Stimulated activated naive B cell treated with anti-CD40 and anti-IgM and Interleukin-4, amounts not matched to agents 10 μg/mL and 1 μg/mL and 100 μg/mL, for 72 hours (primary cell): ENCODE measurements at regions not wholly inside any gene's neighbourhood (a gene's known extent, or its start where the extent isn't known, plus 50 kb on each side); places are given as distances from the start of the nearest gene placed in this dataset.
"Not testable (repeated sequence)": the region's sequence is repeated elsewhere in the genome, so short reads cannot be mapped to it uniquely, and the experiment has no call there.

ENCODE experiments used
- ATAC-seq, 2 donors: fragments of 150-1000 bp; cut with Tn5 transposase; replicated peaks; 2 replicates each; pipeline ENCODE4 v1.10.0; 2021; ENCODE audit warnings: moderate library complexity in 1 of 2
- DNase-seq: peaks from one replicate; pipeline ENCODE4 v3.0.0; 2021
- H3K27ac Mint-ChIP-seq: one replicate; pipeline ENCODE4 v1.8.0; 2022; ENCODE audit warnings: mild to moderate bottlenecking, mixed read lengths
- H3K27me3 Mint-ChIP-seq, 2 donors: one replicate each; pipeline ENCODE4 v1.8.0; 2022; ENCODE audit warnings: mixed read lengths in 2 of 2
- H3K36me3 Mint-ChIP-seq, 2 donors: one replicate each; pipeline ENCODE4 v1.8.0; 2022; ENCODE audit warnings: mixed read lengths in 2 of 2, mild to moderate bottlenecking in 1 of 2
- H3K4me1 Mint-ChIP-seq, 2 donors: one replicate each; pipeline ENCODE4 v1.8.0; 2022; ENCODE audit warnings: mixed read lengths in 2 of 2, mild to moderate bottlenecking in 1 of 2
- H3K4me3 Mint-ChIP-seq, 2 donors: one replicate each; pipeline ENCODE4 v1.8.0; 2022; ENCODE audit warnings: mild to moderate bottlenecking in 2 of 2, mixed read lengths in 2 of 2, moderate library complexity in 1 of 2
- H3K9me3 Mint-ChIP-seq, 2 donors: one replicate each; pipeline ENCODE4 v1.8.0; 2022; ENCODE audit warnings: mixed read lengths in 2 of 2, mild to moderate bottlenecking in 1 of 2

DNA sequence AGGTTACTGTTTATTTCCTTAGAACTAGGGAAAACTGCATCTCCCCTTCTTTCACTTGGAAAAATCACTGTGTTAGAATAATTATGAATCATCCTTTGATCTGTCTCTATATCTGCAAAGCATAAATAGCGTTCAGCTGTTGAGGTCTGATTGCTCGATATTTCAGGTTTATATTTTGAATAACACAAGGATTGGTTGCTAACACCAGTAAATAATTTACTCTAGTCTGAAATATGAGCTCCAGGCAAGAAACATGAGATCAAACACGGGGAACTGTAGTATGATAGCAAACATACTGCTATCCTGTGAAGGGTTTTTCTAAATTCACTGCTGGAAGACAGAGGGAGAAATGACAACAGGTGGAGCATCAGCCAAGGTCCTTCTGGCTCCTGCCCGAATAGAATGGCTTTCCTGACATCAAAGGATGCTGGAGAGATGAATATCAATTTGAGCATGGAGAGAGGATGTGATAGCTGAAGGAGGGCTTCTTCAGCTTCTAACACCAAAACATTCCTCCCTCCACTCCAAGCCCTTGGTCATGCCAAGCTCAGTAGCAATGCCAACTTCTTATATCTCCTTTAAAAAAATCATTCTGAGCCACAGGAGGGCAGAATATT lies 450.3 kb downstream of the SHISA9 start:
- Mint-ChIP-seq H3K27ac (no peak overlapping the region), H3K4me3 (no peak overlapping the region), H3K36me3 (no peaks in the 10 kb centered on the region), H3K4me1 (no peaks in the 10 kb centered on the region), H3K9me3 (peaks cover 0 to under 1% of the 10 kb centered on the region in 2 donors), H3K27me3 (peaks cover under 1 to 5% of the 10 kb centered on the region in 2 donors)
- ATAC-seq (no peak), DNase-seq (no peak)

DNA sequence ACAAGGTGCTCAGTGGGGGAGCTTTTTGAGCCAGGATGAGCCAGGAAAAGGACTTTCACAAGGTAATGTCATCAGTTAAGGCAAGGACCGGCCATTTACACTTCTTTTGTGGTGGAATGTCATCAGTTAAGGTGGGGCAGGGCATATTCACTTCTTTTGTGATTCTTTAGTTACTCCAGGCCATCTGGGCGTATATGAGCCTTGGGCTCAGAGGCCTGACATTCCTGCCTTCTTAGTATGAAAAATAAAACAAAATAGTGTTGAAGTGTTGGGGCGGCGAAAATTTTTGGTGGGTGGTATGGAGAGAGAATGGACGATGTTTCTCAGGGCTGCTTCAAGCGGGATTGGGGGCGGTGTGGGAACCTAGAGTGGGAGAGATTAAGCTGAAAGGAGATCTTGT lies 451.4 kb downstream of the SHISA9 start:
- not testable (repeated sequence) for H3K36me3 Mint-ChIP-seq, H3K27me3 Mint-ChIP-seq, DNase-seq, H3K27ac Mint-ChIP-seq, H3K9me3 Mint-ChIP-seq, ATAC-seq, H3K4me1 Mint-ChIP-seq, H3K4me3 Mint-ChIP-seq

DNA sequence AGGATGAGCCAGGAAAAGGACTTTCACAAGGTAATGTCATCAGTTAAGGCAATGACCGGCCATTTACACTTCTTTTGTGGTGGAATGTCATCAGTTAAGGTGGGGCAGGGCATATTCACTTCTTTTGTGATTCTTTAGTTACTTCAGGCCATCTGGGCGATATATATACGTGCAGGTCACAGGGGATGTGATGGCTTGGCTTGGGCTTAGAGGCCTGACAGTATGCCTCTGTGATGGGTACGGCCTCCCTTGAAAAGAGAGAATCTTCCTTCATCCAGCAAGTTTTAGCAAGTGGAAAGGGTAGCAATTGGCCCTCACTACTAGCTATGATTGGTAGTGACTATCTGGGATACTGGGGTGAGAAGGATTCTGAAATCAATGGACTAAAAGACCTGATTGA lies 456.4 kb downstream of the SHISA9 start:
- not testable (repeated sequence) for H3K4me3 Mint-ChIP-seq, H3K36me3 Mint-ChIP-seq, H3K4me1 Mint-ChIP-seq, DNase-seq, H3K27me3 Mint-ChIP-seq, ATAC-seq, H3K27ac Mint-ChIP-seq
- H3K9me3 Mint-ChIP-seq = peaks cover 12 to 13% of the 10 kb centered on the region in 2 donors

DNA sequence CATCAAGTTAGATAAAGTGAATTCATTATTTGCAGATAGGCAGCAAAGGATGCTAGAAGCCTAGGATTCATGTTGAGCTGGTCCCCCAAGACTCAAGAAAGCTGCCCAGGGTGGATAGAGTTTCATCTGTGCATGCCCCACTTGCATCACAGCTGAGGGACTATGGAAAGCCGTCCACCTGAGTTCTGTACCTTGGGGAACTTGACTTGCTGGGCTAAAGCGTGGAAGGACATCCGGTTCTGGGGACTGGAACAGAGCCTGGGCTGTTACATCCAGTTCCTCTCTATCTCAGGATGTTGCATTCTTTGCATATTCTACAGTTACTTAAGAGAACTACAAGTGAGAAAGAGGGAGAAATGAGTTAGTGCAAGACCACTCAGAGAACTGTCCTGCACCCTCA lies 458.4 kb downstream of the SHISA9 start:
- ATAC-seq = no peak

DNA sequence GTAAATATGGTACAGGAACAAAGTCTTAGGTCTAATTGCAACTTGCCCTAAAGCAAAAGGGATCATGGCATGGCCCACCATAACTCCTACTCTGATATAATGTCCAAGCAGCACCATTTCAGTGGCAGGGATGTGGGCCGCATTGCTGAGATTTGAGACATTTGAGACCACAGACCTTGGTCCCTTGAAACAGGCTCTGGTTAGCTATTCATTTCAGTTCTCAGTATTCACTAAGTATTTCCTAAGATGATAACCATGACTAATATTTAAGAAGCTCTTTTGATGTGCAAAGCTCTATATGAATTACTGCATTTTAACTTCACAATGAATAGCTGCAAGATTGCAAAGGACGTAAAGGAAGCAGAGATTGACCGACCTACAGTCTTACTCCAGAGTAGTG lies 471.0 kb downstream of the SHISA9 start:
- no peak overlapping the region for H3K27ac Mint-ChIP-seq
- peaks cover 3 to 7% of the 10 kb centered on the region in 2 donors for H3K9me3 Mint-ChIP-seq
- H3K36me3 Mint-ChIP-seq = no peaks in the 10 kb centered on the region
- no peak overlapping the region for H3K4me3 Mint-ChIP-seq
- H3K4me1 Mint-ChIP-seq = peaks cover 2 to 17% of the 10 kb centered on the region in 2 donors
- DNase-seq (no peak), ATAC-seq (no peak)
- no peaks in the 10 kb centered on the region for H3K27me3 Mint-ChIP-seq

More for the DNA sequence above, 458.4 kb downstream of the SHISA9 start:
- H3K27ac Mint-ChIP-seq = no peak overlapping the region
- no peaks in the 10 kb centered on the region for H3K4me1 Mint-ChIP-seq
- no peaks in the 10 kb centered on the region for H3K36me3 Mint-ChIP-seq
- no peak for DNase-seq
- H3K4me3 Mint-ChIP-seq = no peak overlapping the region
- H3K27me3 Mint-ChIP-seq = peaks cover 0 to 10% of the 10 kb centered on the region in 2 donors
- H3K9me3 Mint-ChIP-seq = peaks cover 12 to 13% of the 10 kb centered on the region in 2 donors

DNA sequence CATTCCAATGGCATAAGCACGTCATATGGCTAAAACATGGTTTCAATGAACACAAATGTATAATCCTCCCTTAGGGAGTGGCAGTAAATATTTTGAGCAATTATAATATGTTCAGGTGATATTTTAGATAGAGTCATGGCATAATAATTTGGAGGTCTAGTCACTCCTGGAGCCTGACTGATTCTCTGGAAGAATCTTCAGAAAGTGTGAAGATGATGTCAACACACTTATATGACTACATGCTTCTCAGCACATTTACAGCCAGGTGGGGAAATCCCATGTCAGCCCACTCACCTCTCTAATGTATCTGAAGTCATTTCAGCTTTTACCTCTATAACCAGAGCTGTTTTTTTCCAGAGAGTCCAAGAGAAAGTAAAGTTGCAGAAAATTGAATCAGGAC lies 474.8 kb downstream of the SHISA9 start:
- H3K36me3 Mint-ChIP-seq = no peaks in the 10 kb centered on the region

DNA sequence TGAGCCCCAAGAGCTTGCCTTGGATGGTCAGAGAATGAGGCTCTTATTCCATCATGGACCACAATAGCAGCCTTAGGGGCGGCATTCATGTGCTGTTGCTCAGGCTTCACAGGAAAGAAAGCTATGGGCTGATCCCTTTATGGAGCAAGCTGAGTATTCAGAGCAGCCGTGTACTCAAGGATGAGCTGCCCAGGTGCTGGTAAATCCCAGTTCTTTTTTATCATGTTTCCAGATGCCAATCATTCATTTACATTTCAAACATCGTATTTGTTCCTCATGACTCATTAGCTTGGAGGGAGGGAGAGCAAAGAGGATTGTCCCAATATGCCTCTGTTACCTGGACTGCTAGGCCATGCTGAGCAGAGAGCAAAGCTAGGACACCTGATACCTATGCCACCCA lies 475.7 kb downstream of the SHISA9 start:
- Mint-ChIP-seq H3K4me1 (peaks cover 2 to 11% of the 10 kb centered on the region in 2 donors), H3K4me3 (no peak overlapping the region), H3K36me3 (no peaks in the 10 kb centered on the region), H3K9me3 (peaks cover 8 to 9% of the 10 kb centered on the region in 2 donors), H3K27ac (peak overlapping the region; percentile 42), H3K27me3 (peaks cover 6 to 21% of the 10 kb centered on the region in 2 donors)
- ATAC-seq (no peak), DNase-seq (no peak)

More for the DNA sequence above, 474.8 kb downstream of the SHISA9 start:
- H3K9me3 Mint-ChIP-seq = peaks cover 8% of the 10 kb centered on the region in 2 donors
- DNase-seq = peak; percentile 19
- no peak overlapping the region for H3K27ac Mint-ChIP-seq
- peaks cover 2 to 17% of the 10 kb centered on the region in 2 donors for H3K4me1 Mint-ChIP-seq
- H3K4me3 Mint-ChIP-seq = no peak overlapping the region
- peak; percentile 87 to 95 for ATAC-seq
- H3K27me3 Mint-ChIP-seq = peaks cover 6 to 21% of the 10 kb centered on the region in 2 donors

DNA sequence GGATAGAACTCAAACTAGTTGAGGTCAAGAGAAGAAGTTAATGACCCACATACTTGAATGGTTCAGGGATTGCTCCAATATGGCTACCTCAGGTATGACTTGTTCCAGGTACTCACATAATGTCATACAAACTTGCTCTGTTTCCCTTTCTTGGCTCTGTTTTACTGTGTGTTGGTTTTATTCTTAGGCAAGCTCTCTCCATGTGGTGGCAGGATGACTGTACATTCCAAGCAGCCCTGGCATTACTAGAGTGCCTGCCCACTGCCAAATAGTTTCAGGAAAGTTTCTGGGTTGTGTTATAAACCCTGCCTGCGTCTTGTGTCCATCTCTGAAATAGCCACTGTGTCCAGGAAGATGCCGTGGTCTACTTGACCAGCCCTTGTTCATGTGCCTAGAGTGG lies 476.8 kb downstream of the SHISA9 start:
- DNase-seq (no peak), ATAC-seq (peak in 1 of 2 donors; percentile 39)
- H3K9me3 Mint-ChIP-seq = peaks cover 9% of the 10 kb centered on the region in 2 donors
- peaks cover 6 to 21% of the 10 kb centered on the region in 2 donors for H3K27me3 Mint-ChIP-seq
- peaks cover 2 to 11% of the 10 kb centered on the region in 2 donors for H3K4me1 Mint-ChIP-seq
- H3K36me3 Mint-ChIP-seq = no peaks in the 10 kb centered on the region
- no peak overlapping the region for H3K4me3 Mint-ChIP-seq
- no peak overlapping the region for H3K27ac Mint-ChIP-seq

DNA sequence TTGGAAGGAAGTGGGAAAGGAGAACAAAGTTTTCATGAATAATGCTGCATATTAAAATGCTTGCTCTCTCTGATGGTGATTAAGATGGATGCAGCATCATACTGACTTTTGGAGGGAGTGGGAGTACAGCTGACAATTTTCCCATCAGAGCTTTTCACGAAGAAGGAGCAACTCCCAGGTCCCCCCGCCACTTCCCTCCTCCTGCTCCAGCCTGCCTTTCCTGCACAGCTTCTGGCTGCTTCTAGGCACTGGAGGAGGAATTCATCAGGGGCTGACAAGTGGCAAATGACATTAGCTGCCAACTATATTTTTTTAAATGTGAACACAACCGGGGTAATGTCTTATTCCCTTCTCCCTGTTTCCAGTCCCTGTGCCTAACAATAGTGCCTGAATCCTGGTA lies 477.9 kb downstream of the SHISA9 start:
- Mint-ChIP-seq H3K4me3 (no peak overlapping the region), H3K4me1 (peaks cover 2 to 11% of the 10 kb centered on the region in 2 donors), H3K27ac (no peak overlapping the region), H3K9me3 (peaks cover 7 to 9% of the 10 kb centered on the region in 2 donors), H3K36me3 (no peaks in the 10 kb centered on the region), H3K27me3 (peaks cover 6 to 21% of the 10 kb centered on the region in 2 donors)
- ATAC-seq (no peak), DNase-seq (no peak)

DNA sequence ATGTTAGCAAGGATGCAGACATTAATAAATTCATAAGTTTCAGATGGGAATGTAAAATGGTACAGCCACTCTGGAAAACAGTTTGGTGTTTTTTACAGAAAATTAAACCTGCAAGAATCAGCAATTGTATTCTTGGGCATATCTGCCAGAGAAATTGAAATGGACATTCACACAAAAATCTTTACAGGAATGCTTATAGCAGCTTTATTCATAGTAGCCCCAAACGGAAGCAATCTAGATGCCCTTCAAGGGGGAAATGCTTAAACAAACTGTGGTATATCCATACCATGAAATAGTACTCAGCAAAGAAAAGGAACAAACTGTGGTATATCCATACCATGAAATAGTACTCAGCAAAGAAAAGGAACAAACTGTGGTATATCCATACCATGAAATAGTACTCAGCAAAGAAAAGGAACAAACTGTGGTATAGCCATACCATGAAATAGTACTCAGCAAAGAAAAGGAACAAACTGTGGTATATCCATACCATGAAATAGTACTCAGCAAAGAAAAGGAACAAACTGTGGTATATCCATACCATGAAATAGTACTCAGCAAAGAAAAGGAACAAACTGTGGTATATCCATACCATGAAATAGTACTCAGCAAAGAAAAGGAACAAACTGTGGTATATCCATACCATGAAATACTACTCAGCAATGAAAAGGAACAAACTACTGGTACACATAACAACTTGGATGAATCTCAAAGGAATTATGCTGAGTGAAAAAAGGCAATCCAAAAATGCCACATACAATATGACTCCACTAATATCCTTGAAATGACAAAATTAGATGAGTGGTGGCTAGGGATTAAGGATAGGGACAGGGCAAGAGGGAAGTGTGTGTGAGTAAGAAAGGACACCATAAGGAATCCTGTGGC lies 484.0 kb downstream of the SHISA9 start:
- not testable (repeated sequence) for H3K27ac Mint-ChIP-seq, H3K27me3 Mint-ChIP-seq, H3K4me3 Mint-ChIP-seq, H3K36me3 Mint-ChIP-seq, DNase-seq, ATAC-seq
- peaks cover 19% of the 10 kb centered on the region in 2 donors for H3K9me3 Mint-ChIP-seq
- H3K4me1 Mint-ChIP-seq = peaks cover 12 to 14% of the 10 kb centered on the region in 2 donors

DNA sequence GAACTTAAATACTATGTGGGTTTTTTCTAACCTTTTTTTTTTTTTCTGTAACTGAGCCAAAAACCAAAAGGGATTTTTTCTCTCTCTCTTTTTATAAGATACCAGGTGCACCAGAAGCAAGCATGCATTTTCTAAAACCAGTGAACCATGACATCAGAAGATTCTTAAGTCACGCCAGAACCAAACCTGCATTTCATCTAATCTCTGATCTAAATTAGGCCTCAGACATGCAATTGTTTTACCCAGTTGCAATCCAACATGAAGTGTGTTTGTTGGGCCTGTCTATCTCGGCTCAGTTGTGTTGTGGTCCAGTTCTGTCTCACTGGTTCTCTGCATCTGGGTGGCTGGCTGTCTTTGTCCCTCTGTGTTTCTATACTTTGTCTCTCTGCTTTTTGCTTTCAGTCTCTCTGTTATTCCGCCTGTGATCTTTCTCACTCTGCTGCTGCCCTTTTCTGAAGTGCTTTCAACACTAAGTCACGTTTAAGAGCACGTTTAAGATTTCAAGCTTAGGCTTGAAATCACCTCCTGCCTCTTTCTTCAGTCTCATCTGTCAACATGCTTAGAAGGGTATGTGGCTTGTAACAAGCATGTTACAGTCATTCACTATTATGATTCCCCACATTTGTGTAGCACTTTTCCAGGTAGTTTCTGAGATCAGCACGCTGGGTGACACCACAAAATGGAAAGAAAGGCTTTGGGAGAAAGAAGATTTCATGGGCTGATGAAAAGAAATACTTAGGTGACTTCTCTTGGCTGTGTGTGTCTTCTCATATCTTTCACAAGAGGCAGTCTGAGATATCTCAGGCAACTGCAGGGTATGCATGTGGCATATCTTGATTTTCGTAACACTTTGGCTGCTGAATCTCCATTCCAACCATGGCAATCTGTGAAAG lies 488.9 kb downstream of the SHISA9 start:
- Mint-ChIP-seq H3K27me3 (no peaks in the 10 kb centered on the region), H3K36me3 (no peaks in the 10 kb centered on the region), H3K9me3 (peaks cover 5 to 8% of the 10 kb centered on the region in 2 donors), H3K4me3 (peak overlapping the region; percentile 40 to 70), H3K4me1 (peaks cover 18 to 29% of the 10 kb centered on the region in 2 donors), H3K27ac (peak overlapping the region; percentile 89)
- ATAC-seq (peak; percentile 87), DNase-seq (peak; percentile 28)

DNA sequence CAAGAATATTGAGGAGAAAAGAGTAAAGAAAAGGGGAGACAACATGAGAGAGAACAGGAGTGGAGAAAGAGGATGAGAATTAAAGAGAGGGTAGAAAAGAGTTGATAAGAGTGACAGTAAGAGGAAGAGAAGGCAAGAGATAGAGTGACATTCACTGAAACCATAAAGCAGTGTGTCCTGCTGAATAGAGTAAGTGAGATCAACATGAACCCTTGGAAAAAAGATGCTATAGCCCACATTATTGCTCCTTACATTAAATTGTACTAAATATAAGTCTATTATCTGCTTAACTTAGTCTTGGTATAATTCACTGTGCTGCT lies 489.5 kb downstream of the SHISA9 start:
- H3K27me3 Mint-ChIP-seq = no peaks in the 10 kb centered on the region
- H3K27ac Mint-ChIP-seq = peak overlapping the region; percentile 89
- no peaks in the 10 kb centered on the region for H3K36me3 Mint-ChIP-seq
- peaks cover 18 to 29% of the 10 kb centered on the region in 2 donors for H3K4me1 Mint-ChIP-seq
- DNase-seq (no peak), ATAC-seq (no peak)
- peaks cover under 1 to 4% of the 10 kb centered on the region in 2 donors for H3K9me3 Mint-ChIP-seq
- peak overlapping the region; percentile 40 to 70 for H3K4me3 Mint-ChIP-seq

DNA sequence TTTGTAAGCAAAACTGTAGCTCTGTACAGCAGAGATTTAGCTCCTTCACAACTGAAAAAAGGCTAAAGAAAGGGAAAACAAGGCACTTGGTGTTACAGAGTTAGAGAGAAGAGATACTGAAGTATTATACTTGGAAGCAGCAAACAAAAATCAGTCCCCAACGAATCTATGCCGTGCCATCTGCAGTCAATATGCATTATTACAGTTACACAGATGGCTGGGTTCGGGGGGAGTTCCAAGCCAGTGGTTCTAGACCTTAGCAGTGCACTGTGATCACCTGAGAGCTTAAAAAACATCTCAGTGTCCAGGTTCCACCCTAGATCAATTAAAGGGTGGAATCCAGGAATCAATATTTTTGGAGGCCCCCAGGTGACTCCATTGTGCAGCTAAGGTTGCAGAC lies 489.9 kb downstream of the SHISA9 start:
- Mint-ChIP-seq H3K36me3 (no peaks in the 10 kb centered on the region), H3K4me1 (peaks cover 18 to 29% of the 10 kb centered on the region in 2 donors), H3K9me3 (peaks cover 0 to 4% of the 10 kb centered on the region in 2 donors), H3K27me3 (no peaks in the 10 kb centered on the region), H3K4me3 (no peak overlapping the region), H3K27ac (peak overlapping the region; percentile 89)
- ATAC-seq = peak; percentile 42 to 56
- peak; percentile 8 for DNase-seq

DNA sequence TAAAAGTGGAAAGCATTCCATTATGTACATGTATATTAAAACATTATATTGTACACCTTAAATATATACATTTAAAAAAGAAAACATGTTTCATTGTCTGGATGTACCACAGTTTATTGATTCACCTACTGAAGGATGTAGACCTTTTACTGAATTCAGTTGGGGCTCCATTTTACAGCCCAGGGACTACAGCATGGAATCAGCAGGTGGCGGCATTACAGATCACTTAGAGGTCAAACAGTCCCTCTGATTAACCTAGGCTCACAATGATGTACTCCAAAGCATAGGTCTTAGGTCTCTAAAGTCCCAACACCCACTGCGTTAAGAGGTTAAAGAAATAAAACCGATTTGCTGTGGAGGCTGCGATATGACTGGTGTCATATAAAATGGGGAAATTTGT lies 490.9 kb downstream of the SHISA9 start:
- Mint-ChIP-seq H3K4me1 (peaks cover 18 to 29% of the 10 kb centered on the region in 2 donors), H3K36me3 (no peaks in the 10 kb centered on the region), H3K9me3 (peaks cover 0 to 4% of the 10 kb centered on the region in 2 donors), H3K27me3 (no peaks in the 10 kb centered on the region), H3K4me3 (no peak overlapping the region), H3K27ac (no peak overlapping the region)
- ATAC-seq = no peak
- no peak for DNase-seq
